Thyroid gland (tissue), 4 donors: ENCODE measurements at regions not wholly inside any gene's neighbourhood (a gene's known extent, or its start where the extent isn't known, plus 50 kb on each side); places are given as distances from the start of the nearest gene placed in this dataset.

ENCODE experiments used
- DNase-seq, 2 donors: peaks; one replicate each; pipeline ENCODE4 v3.0.0-alpha.2; 2019
- H3K27ac ChIP-seq, 3 donors: fragments of 200-600 bp; sonication (generic); 1 replicate in 2 of 3; 2 replicates in 1 of 3; pipeline ENCODE4 v1.5.1; 2016 to 2019; ENCODE audit warnings: mild to moderate bottlenecking in 1 of 3, moderate library complexity in 1 of 3
- H3K27me3 ChIP-seq: fragments of 200-600 bp; sonication (generic); one replicate; pipeline ENCODE4 v1.5.1; 2019
- H3K36me3 ChIP-seq, 2 donors: fragments of 200-600 bp; sonication (generic); one replicate each; pipeline ENCODE4 v1.5.1; 2016 to 2019
- H3K4me1 ChIP-seq, 2 donors: fragments of 200-600 bp; sonication (generic); one replicate each; pipeline ENCODE4 v1.5.1; 2017 to 2019
- H3K4me3 ChIP-seq, 3 donors: fragments of 200-600 bp; sonication (generic); replicated peaks in 1 of 3; 1 replicate in 2 of 3; 2 replicates in 1 of 3; pipeline ENCODE4 v1.5.1; 2016; ENCODE audit warnings: mild to moderate bottlenecking in 1 of 3
- H3K9me3 ChIP-seq: fragments of 200-600 bp; sonication (generic); one replicate; pipeline ENCODE4 v1.5.1; 2017
- POLR2A ChIP-seq, 2 donors: fragments of 450-650 bp; IDR thresholded peaks; one replicate each; pipeline ENCODE4 v1.6.1; 2017; ENCODE audit warnings: antibody characterized with exemption in 2 of 2, mild to moderate bottlenecking in 2 of 2, moderate library complexity in 1 of 2
- WGBS, 2 donors: methylation state at CpG; one replicate each; pipeline ENCODE4 v1.1.5; 2017; 5-methylcytosine and 5-hydroxymethylcytosine counted together
- intact Hi-C: fragments of 100-400 bp; cut with DNase I; formaldehyde crosslinking; loops from one replicate; pipeline ENCODE4 v1.15.1; 2023
- TF ChIP-seq, protein P1 (sequence below), 6 experiments: fragments of 200-600 bp in 3 of 6; fragments of 450-650 bp in 3 of 6; sonication (generic) in 3 of 6; IDR thresholded peaks; one replicate each; pipeline ENCODE4 v1.5.1; 2016 to 2019; ENCODE audit warnings: antibody characterized with exemption in 6 of 6, mild to moderate bottlenecking in 2 of 6, inconsistent platforms in 1 of 6, moderate library complexity in 1 of 6

DNA sequence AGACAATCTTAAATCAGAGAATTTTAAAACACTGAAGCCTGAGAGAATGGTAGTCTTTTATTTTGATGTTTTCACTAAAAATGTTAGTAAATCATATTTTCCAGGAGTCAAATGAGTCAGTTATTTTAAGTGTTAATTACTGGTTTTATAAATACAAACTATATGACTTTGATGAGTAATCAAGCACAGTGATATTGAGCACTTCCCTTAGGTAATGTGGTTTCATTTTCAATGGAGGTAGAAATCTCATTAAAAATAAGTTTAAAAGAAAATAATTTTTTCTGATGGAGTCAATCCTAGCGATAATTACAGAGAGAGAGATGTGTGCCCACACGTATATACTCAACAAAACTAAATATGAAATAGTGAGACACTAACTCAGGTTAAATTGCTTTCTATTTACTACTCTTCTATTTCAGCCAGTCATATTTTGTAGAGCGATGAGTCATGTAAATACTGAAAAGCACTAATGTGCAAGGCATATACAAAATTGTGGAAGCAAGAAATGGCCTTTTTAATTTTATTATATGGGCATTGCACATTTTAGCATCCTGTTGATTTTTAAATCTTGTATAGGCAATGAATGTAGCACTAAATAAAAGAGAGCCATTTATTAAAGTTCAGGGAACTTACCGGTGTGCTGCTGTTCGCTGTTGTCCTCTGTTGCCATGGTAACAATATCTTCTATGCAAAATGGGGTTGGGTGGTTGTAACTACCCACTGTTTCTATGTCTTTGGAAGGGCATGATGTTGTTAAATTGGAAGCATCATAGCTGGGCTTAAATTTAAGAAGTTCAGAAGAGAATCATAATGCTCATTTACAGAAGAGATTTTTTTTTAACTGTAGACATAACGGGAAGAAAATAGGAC, 513.7 kb downstream of the TLL1 start:
- Histone ChIP-seq H3K27ac (no peak overlapping the region), H3K9me3 (no peaks in the 10 kb centered on the region), H3K36me3 (no peaks in the 10 kb centered on the region), H3K4me3 (no peak overlapping the region), H3K27me3 (no peaks in the 10 kb centered on the region), H3K4me1 (no peaks in the 10 kb centered on the region)
- TF ChIP-seq, protein P1, sequence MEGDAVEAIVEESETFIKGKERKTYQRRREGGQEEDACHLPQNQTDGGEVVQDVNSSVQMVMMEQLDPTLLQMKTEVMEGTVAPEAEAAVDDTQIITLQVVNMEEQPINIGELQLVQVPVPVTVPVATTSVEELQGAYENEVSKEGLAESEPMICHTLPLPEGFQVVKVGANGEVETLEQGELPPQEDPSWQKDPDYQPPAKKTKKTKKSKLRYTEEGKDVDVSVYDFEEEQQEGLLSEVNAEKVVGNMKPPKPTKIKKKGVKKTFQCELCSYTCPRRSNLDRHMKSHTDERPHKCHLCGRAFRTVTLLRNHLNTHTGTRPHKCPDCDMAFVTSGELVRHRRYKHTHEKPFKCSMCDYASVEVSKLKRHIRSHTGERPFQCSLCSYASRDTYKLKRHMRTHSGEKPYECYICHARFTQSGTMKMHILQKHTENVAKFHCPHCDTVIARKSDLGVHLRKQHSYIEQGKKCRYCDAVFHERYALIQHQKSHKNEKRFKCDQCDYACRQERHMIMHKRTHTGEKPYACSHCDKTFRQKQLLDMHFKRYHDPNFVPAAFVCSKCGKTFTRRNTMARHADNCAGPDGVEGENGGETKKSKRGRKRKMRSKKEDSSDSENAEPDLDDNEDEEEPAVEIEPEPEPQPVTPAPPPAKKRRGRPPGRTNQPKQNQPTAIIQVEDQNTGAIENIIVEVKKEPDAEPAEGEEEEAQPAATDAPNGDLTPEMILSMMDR (IDR thresholded peaks at IDR 0.05), result no peak
- TF ChIP-seq POLR2A (IDR thresholded peaks at IDR 0.05), result no peak
- no peak for DNase-seq
- intact Hi-C loops, result no loop called here
- 76 to 82% methylated on average over 6 of the region's 6 CpGs for WGBS, 2 donors

DNA sequence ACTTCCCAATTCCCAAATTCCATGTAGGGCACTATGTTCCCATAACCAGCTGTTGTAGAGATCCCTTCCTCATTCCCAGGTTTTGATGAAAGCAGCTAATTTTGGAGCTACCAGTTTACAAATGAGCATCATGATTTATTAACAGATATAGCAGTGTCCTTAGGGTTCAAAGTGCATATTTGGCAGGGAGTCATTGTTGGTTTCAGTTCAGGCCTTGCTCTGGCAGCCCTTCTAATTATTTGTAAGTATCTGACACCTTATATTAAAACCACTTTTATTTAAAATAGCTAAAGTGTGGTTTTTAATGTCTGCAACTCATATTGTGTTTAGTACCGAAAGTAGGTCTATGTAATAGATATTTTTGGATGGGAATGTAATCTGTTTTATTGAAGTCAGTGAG, 518.5 kb downstream of the TLL1 start:
- no peak for DNase-seq
- TF ChIP-seq POLR2A (IDR thresholded peaks at IDR 0.05), result no peak
- TF ChIP-seq, protein P1 (IDR thresholded peaks at IDR 0.05), result no peak
- Histone ChIP-seq H3K36me3 (no peaks in the 10 kb centered on the region), H3K9me3 (no peaks in the 10 kb centered on the region), H3K4me1 (no peaks in the 10 kb centered on the region), H3K4me3 (no peak overlapping the region), H3K27ac (no peak overlapping the region), H3K27me3 (no peaks in the 10 kb centered on the region)
- WGBS, 2 donors, result 82 to 85% methylated on average over 1 of the region's 1 CpG
- intact Hi-C loops, result no loop called here

DNA sequence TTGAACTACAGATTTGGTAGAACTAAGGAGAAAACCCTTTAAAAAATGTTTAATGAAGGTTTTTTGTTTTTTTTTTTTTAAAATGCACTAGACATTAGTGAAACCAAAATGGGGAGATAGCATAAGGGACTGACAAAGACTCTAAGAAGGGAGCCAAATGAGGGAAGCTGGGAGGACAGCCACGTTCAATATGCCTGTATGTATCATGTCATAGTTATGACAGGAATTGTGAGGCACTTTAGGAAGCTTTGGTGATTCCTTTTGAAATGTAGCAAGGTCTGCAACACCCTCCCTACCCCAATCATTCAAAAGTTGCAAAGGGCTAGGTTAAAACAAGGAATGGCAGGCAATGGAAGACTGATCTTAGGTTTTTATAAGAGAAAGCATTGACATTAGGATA, 526.0 kb downstream of the TLL1 start:
- intact Hi-C loops, result no loop called here
- 56 to 71% methylated on average over 1 of the region's 1 CpG for WGBS, 2 donors

DNA sequence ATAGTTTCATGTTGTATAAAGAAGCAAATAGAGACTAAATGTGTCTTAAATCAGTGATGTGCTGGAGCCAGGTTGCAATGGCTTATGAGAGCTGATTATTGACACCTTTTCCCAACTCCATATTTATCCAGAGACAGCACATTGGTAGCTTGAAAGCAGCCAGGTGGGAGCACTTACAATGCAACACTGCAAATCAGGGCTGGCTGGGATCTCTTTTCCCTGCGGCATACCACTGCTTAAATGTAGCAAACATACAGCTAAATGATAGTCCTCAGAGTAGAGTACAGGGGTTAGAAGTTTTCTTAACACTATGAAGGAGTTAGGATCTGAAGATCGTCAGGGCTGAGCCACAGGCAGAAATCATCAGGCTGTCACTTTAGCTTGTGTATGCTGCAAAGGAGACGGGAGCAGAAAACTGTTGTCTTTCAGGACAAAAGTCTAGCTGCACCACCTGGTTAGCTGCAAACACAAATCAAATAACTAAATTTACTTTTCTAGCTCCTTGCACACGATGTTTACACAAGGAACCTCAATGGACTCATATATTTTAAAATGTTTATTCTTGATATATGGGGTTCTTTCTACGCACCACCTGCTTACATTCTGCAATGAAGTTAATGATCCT, 527.3 kb downstream of the TLL1 start:
- WGBS, 2 donors, result 33 to 35% methylated on average over 5 of the region's 5 CpGs
- intact Hi-C loops, result no loop called here
- TF ChIP-seq, protein P1 (IDR thresholded peaks at IDR 0.05), result no peak
- no peak for TF ChIP-seq POLR2A (IDR thresholded peaks at IDR 0.05)
- Histone ChIP-seq H3K27ac (no peak overlapping the region), H3K4me1 (no peaks in the 10 kb centered on the region), H3K4me3 (no peak overlapping the region), H3K36me3 (no peaks in the 10 kb centered on the region), H3K27me3 (no peaks in the 10 kb centered on the region), H3K9me3 (no peaks in the 10 kb centered on the region)
- DNase-seq, result no peak

More for the DNA sequence above, 526.0 kb downstream of the TLL1 start:
- H3K36me3 ChIP-seq, result no peaks in the 10 kb centered on the region
- no peak for DNase-seq
- H3K4me3 ChIP-seq, result no peak overlapping the region
- H3K27ac ChIP-seq, result no peak overlapping the region
- TF ChIP-seq POLR2A (IDR thresholded peaks at IDR 0.05), result no peak
- TF ChIP-seq, protein P1 (IDR thresholded peaks at IDR 0.05), result no peak
- H3K4me1 ChIP-seq, result no peaks in the 10 kb centered on the region
- no peaks in the 10 kb centered on the region for H3K27me3 ChIP-seq
- no peaks in the 10 kb centered on the region for H3K9me3 ChIP-seq

DNA sequence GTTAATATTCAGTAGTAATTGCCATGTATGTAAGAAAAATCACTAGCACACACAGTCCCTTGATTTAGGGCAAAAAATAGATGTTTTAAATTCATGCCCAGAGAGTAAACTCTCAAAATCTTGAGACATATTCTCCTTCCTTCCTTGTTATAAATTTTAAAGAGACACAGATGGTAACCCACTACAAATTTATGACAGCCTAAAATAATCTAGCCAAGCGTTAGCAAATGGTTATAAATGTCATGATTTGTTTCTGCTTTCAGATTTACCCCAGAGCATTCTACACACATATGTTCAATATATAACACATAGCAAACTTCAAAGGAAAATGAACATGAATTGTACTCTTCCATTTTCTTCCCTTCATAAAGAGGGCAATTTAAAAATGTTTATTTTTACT, 540.3 kb downstream of the TLL1 start:
- no peak for TF ChIP-seq POLR2A (IDR thresholded peaks at IDR 0.05)
- TF ChIP-seq, protein P1 (IDR thresholded peaks at IDR 0.05), result no peak
- Histone ChIP-seq H3K4me1 (no peaks in the 10 kb centered on the region), H3K4me3 (no peak overlapping the region), H3K36me3 (no peaks in the 10 kb centered on the region), H3K27ac (no peak overlapping the region), H3K9me3 (no peaks in the 10 kb centered on the region), H3K27me3 (no peaks in the 10 kb centered on the region)
- DNase-seq, result no peak
- intact Hi-C loops, result no loop called here
- WGBS, 2 donors, result 47 to 70% methylated on average over 1 of the region's 1 CpG
